A549 (cell line): ENCODE measurements at regions not wholly inside any gene's neighbourhood (a gene's known extent, or its start where the extent isn't known, plus 50 kb on each side); places are given as distances from the start of the nearest gene placed in this dataset.

Experiments
- ATAC-seq, 2 experiments: fragments of 200-7000 bp in 1 of 2; fragments of >200 bp in 1 of 2; cut with Nextera tagmentation in 1 of 2; cut with Tn5 transposase in 1 of 2; 3 replicates each; pipeline versions ENCODE4 v1.8.0 to v1.9.1; 2018 to 2020; ENCODE audit warnings: mild to moderate bottlenecking in 1 of 2, moderate library complexity in 1 of 2
- CTCF ChIA-PET: fragments of 300-600 bp; sonication (Branson Sonifier 250); formaldehyde crosslinking; extraction: SDS; loops from one replicate; lab custom pipeline; 2021; ENCODE audit warnings: antibody characterized with exemption, inconsistent platforms; lab: Yijun Ruan, JAX
- POLR2A ChIA-PET: fragments of 350-600 bp; formaldehyde crosslinking; extraction: SDS; loops from one replicate; lab custom pipeline; 2021; ENCODE audit warnings: antibody characterized with exemption, inconsistent platforms; lab: Yijun Ruan, JAX
- DNase-seq, 2 experiments: peaks; one replicate each; pipeline versions ENCODE4 v3.0.0 to v3.0.0-alpha.2; 2011 to 2016; ENCODE audit warnings: low read depth in 1 of 2, low spot score in 1 of 2
- FAIRE-seq: peaks from 2 replicates; lab custom pipeline; 2011; peaks lifted over from hg19 to GRCh38; lab: Jason Lieb, UNC
- H3K27ac ChIP-seq, 2 experiments: fragments of >200 bp; sonication (Bioruptor Twin); formaldehyde crosslinking; 3 replicates each; pipeline ENCODE4 v1.5.1; 2016 to 2017
- H3K4me1 ChIP-seq: fragments of >200 bp; sonication (Bioruptor Twin); formaldehyde crosslinking; 3 replicates; pipeline ENCODE4 v1.6.1; 2016
- H3K4me2 ChIP-seq: fragments of >200 bp; sonication (Bioruptor Twin); formaldehyde crosslinking; 3 replicates; pipeline ENCODE4 v1.6.1; 2016
- H3K4me3 ChIP-seq: fragments of >200 bp; sonication (Bioruptor Twin); formaldehyde crosslinking; 3 replicates; pipeline ENCODE4 v1.5.1; 2016
- H3K9me3 ChIP-seq: fragments of >200 bp; sonication (Bioruptor Twin); formaldehyde crosslinking; 3 replicates; pipeline ENCODE4 v1.6.1; 2016
- CBX2 ChIP-seq: fragments of 200-600 bp; sonication (generic); IDR thresholded peaks from 2 replicates; pipeline ENCODE4 v1.6.1; 2016; ENCODE audit warnings: low read depth, mild to moderate bottlenecking, borderline replicate concordance
- CTCF ChIP-seq: fragments of >200 bp; sonication (Bioruptor Twin); formaldehyde crosslinking; IDR thresholded peaks from 3 replicates; pipeline ENCODE4 v1.5.1; 2016
- E2F6 ChIP-seq: IDR thresholded peaks from 2 replicates; pipeline ENCODE4 v1.6.1; 2012; ENCODE audit warnings: low read depth, borderline replicate concordance
- ELK1 ChIP-seq: fragments of 150-350 bp; IDR thresholded peaks from 2 replicates; pipeline ENCODE4 v1.6.1; 2014; ENCODE audit warnings: low read depth, mild to moderate bottlenecking, low read length
- HES2 ChIP-seq: fragments of >200 bp; sonication (Bioruptor Twin); formaldehyde crosslinking; IDR thresholded peaks from 2 replicates; pipeline ENCODE4 v1.6.1; 2016
- HMGXB4 ChIP-seq: fragments of 250-450 bp; sonication (Bioruptor Pico); IDR thresholded peaks from 2 replicates; pipeline ENCODE4 v1.5.0; 2021; ENCODE audit warnings: mild to moderate bottlenecking, moderate library complexity, borderline replicate concordance
- HOXB13 ChIP-seq: fragments of 250-450 bp; sonication (Bioruptor Pico); IDR thresholded peaks from 2 replicates; pipeline ENCODE4 v1.5.0; 2020; ENCODE audit warnings: low read depth, mild to moderate bottlenecking, moderate library complexity
- JUN ChIP-seq, 2 experiments: fragments of >200 bp; sonication (Bioruptor Twin); formaldehyde crosslinking; IDR thresholded peaks; 2 replicates in 1 of 2; 3 replicates in 1 of 2; pipeline ENCODE4 v1.6.1; 2016 to 2017
- JUNB ChIP-seq: fragments of >200 bp; sonication (Bioruptor Twin); formaldehyde crosslinking; IDR thresholded peaks from 2 replicates; pipeline ENCODE4 v1.6.1; 2016
- KDM5A ChIP-seq: fragments of 200-600 bp; sonication (generic); IDR thresholded peaks from 2 replicates; pipeline ENCODE4 v1.6.1; 2016; ENCODE audit warnings: antibody characterized with exemption, mild to moderate bottlenecking
- MYC ChIP-seq: IDR thresholded peaks from 2 replicates; pipeline ENCODE4 v1.6.1; 2012; ENCODE audit warnings: mild to moderate bottlenecking, inconsistent platforms, low read length, improper control_type of control experiment, borderline replicate concordance
- PHF8 ChIP-seq: fragments of 200-600 bp; sonication (generic); IDR thresholded peaks from 2 replicates; pipeline ENCODE4 v1.6.1; 2016; ENCODE audit warnings: low read depth, mild to moderate bottlenecking, antibody characterized with exemption, moderate library complexity, borderline replicate concordance
- POLR2AphosphoS2 ChIP-seq: conservative IDR thresholded peaks from 2 replicates; pipeline ENCODE4 v1.6.1; 2012; ENCODE audit warnings: low read length, improper control_type of control experiment, inconsistent platforms
- RARB ChIP-seq: fragments of 250-450 bp; sonication (Bioruptor Pico); IDR thresholded peaks from 2 replicates; pipeline ENCODE4 v1.8.0; 2021; ENCODE audit warnings: mild to moderate bottlenecking, moderate library complexity
- REST ChIP-seq: fragments of 200-600 bp; sonication (generic); IDR thresholded peaks from 2 replicates; pipeline ENCODE4 v1.6.1; 2016; ENCODE audit warnings: antibody characterized with exemption, mild to moderate bottlenecking, moderate library complexity
- TFCP2L1 ChIP-seq: fragments of 250-450 bp; sonication (Bioruptor Pico); IDR thresholded peaks from 2 replicates; pipeline ENCODE4 v1.5.0; 2021; ENCODE audit warnings: mild to moderate bottlenecking
- ZC3H11A ChIP-seq: fragments of 450-650 bp; IDR thresholded peaks from 2 replicates; pipeline ENCODE4 v1.6.1; 2014; ENCODE audit warnings: antibody characterized with exemption, mild to moderate bottlenecking
- ZFP36 ChIP-seq: fragments of 450-650 bp; IDR thresholded peaks from 2 replicates; pipeline ENCODE4 v1.6.1; 2014; ENCODE audit warnings: borderline replicate concordance; ENCODE audit not compliant: partially characterized antibody
- ZNF302 ChIP-seq: fragments of 250-450 bp; sonication (Bioruptor Pico); IDR thresholded peaks from 2 replicates; pipeline ENCODE4 v1.9.0; 2021; ENCODE audit warnings: inconsistent platforms, mild to moderate bottlenecking, moderate library complexity
- WGBS: methylation state at CpG from one replicate; pipeline ENCODE4 v1.1.6; 2017; ENCODE audit errors: missing lambda C conversion rate; 5-methylcytosine and 5-hydroxymethylcytosine counted together

GRCh38 chr1:17946434-17946833 is 161.2 kb upstream of the IGSF21 start:
- 50% methylated on average over 1 of the region's 1 CpG for WGBS
- no peaks in the 10 kb centered on the region for H3K4me1 ChIP-seq
- ATAC-seq (no peak), FAIRE-seq (no peak), DNase-seq (no peak)
- H3K4me2 ChIP-seq = no peak overlapping the region
- H3K9me3 ChIP-seq = no peaks in the 10 kb centered on the region
- POLR2A ChIA-PET = no interaction called here
- no peak overlapping the region for H3K4me3 ChIP-seq
- CTCF ChIA-PET = no interaction called here
- no peak overlapping the region for H3K27ac ChIP-seq
- TF ChIP-seq REST (no peak), CBX2 (no peak), CTCF (no peak), JUNB (no peak), HMGXB4 (CRISPR knock-in tag) (no peak), MYC (no peak), ZC3H11A (no peak), HOXB13 (CRISPR knock-in tag) (no peak), ZNF302 (CRISPR knock-in tag) (no peak), HES2 (no peak), RARB (CRISPR knock-in tag) (no peak), E2F6 (no peak), TFCP2L1 (CRISPR knock-in tag) (no peak), KDM5A (no peak), ELK1 (no peak)
- TF ChIP-seq, all 56 proteins: peak for 0

GRCh38 chr1:17948594-17948993 is 159.0 kb upstream of the IGSF21 start:
- Histone ChIP-seq H3K4me3 (no peak overlapping the region), H3K4me2 (no peak overlapping the region), H3K4me1 (no peaks in the 10 kb centered on the region), H3K9me3 (no peaks in the 10 kb centered on the region), H3K27ac (no peak overlapping the region)
- TF ChIP-seq JUN (IDR thresholded peaks at IDR 0.05) = no peak
- no peak for TF ChIP-seq ZNF302 (CRISPR knock-in tag)
- no peak for TF ChIP-seq POLR2AphosphoS2
- no peak for TF ChIP-seq PHF8
- no peak for TF ChIP-seq E2F6
- TF ChIP-seq ZFP36 = no peak
- TF ChIP-seq ZC3H11A = no peak
- CTCF ChIA-PET = interaction anchor here (0.7 to 0.9 kb wide), 2 partner anchors 25 to 116 kb away, joined by 3 to 5 read pairs; no protein-coding TSS in a partner anchor
- DNase-seq (no peak), ATAC-seq (no peak), FAIRE-seq (no peak)
- WGBS = 32% methylated on average over 7 of the region's 9 CpGs
- POLR2A ChIA-PET = no interaction called here
